Lower leg skin (tissue), 3 donors: ENCODE measurements at regions not wholly inside any gene's neighbourhood (a gene's known extent, or its start where the extent isn't known, plus 50 kb on each side); places are given as distances from the start of the nearest gene placed in this dataset.

Source experiments
- CTCF ChIP-seq, 3 donors: fragments of 450-650 bp; IDR thresholded peaks; one replicate each; pipeline ENCODE4 v1.5.1; 2016; ENCODE audit warnings: antibody characterized with exemption in 3 of 3, mild to moderate bottlenecking in 3 of 3, moderate library complexity in 2 of 3
- POLR2A ChIP-seq, 2 donors: fragments of 450-650 bp; IDR thresholded peaks; one replicate each; pipeline ENCODE4 v1.6.1; 2016 to 2017; ENCODE audit warnings: antibody characterized with exemption in 2 of 2, mild to moderate bottlenecking in 1 of 2, moderate library complexity in 1 of 2

GRCh38 chr5:14081791-14082190 is 61.4 kb upstream of the TRIO start:
- TF ChIP-seq POLR2A (IDR thresholded peaks at IDR 0.05), result no peak
- no peak for TF ChIP-seq CTCF (IDR thresholded peaks at IDR 0.05)
